ENCODE measurements at regions not wholly inside any gene's neighbourhood (a gene's known extent, or its start where the extent isn't known, plus 50 kb on each side); places are given as distances from the start of the nearest gene placed in this dataset.
A peak's percentile ranks its signal among the peaks of the same experiment; 100 is the strongest.

GRCh38 chr6:81853975-81854374 is 101.5 kb upstream of the TENT5A start:
- intact Hi-C loops (cut with DNase I; ENCODE audit: low total_unique reads): no loop called here
- Histone ChIP-seq H3K4me3 (no peak overlapping the region), H3K4me1 (no peaks in the 10 kb centered on the region), H3K27me3 (peaks cover 0 to 4% of the 10 kb centered on the region in 2 donors), H3K27ac (no peak overlapping the region), H3K36me3 (no peaks in the 10 kb centered on the region), H3K9me3 (no peaks in the 10 kb centered on the region)
- no peak for DNase-seq
- TF ChIP-seq POLR2A (IDR thresholded peaks at IDR 0.05): no peak
- TF ChIP-seq, protein P1, sequence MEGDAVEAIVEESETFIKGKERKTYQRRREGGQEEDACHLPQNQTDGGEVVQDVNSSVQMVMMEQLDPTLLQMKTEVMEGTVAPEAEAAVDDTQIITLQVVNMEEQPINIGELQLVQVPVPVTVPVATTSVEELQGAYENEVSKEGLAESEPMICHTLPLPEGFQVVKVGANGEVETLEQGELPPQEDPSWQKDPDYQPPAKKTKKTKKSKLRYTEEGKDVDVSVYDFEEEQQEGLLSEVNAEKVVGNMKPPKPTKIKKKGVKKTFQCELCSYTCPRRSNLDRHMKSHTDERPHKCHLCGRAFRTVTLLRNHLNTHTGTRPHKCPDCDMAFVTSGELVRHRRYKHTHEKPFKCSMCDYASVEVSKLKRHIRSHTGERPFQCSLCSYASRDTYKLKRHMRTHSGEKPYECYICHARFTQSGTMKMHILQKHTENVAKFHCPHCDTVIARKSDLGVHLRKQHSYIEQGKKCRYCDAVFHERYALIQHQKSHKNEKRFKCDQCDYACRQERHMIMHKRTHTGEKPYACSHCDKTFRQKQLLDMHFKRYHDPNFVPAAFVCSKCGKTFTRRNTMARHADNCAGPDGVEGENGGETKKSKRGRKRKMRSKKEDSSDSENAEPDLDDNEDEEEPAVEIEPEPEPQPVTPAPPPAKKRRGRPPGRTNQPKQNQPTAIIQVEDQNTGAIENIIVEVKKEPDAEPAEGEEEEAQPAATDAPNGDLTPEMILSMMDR (IDR thresholded peaks at IDR 0.05): no peak

DNA sequence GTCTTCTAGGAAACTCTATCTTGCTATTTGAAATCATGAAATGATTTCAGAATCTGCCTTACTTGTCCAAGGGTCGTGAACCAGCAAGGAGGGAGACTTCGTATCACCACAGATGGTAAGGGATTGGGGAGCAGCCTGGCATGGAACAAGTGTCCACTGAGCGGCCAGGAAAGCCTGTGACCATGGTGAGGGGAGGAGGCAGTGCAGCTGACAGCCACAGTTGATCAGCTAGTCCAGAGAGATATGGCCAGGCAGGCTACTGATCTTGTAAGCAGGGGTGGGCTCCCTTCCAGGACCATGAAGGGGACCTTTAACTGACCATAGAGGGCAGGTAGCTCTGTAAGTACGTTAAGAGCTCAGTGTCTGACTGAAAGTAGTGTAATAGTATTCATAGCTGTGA is 96.8 kb upstream of the TENT5A start:
- H3K9me3 ChIP-seq: no peaks in the 10 kb centered on the region
- peaks cover 0 to 6% of the 10 kb centered on the region in 2 donors for H3K4me1 ChIP-seq
- H3K4me3 ChIP-seq: no peak overlapping the region
- intact Hi-C loops (cut with DNase I; ENCODE audit: low total_unique reads): no loop called here
- H3K36me3 ChIP-seq: no peaks in the 10 kb centered on the region
- H3K27me3 ChIP-seq: peaks cover 0 to 4% of the 10 kb centered on the region in 2 donors
- no peak for DNase-seq
- no peak overlapping the region for H3K27ac ChIP-seq
- no peak for TF ChIP-seq POLR2A (IDR thresholded peaks at IDR 0.05)
- TF ChIP-seq, protein P1 (IDR thresholded peaks at IDR 0.05): no peak

DNA sequence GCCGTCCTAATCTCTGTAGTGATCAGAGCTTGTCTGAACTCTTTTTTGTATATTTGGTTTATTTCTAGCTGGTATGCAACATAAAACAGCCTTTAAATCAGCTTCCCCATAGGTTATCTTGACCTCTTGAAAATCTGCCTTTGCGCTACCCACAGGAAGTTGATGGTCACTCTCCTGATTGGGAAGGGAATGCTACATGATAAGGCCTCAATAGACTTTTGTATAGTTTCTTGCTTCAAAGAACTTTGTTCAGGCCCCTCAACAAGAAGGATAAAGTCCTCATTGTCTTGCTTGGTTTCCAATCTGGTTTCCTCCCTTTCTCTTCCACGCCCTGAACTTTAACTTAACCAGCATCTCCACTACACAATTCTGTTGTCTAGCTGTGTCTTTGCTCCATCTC is 95.4 kb upstream of the TENT5A start:
- Histone ChIP-seq H3K9me3 (no peaks in the 10 kb centered on the region), H3K4me1 (peaks cover 0 to 6% of the 10 kb centered on the region in 2 donors), H3K36me3 (no peaks in the 10 kb centered on the region), H3K27me3 (no peaks in the 10 kb centered on the region), H3K27ac (no peak overlapping the region), H3K4me3 (no peak overlapping the region)
- no peak for DNase-seq
- intact Hi-C loops (cut with DNase I; ENCODE audit: low total_unique reads): no loop called here
- TF ChIP-seq, protein P1 (IDR thresholded peaks at IDR 0.05): no peak
- no peak for TF ChIP-seq POLR2A (IDR thresholded peaks at IDR 0.05)

GRCh38 chr6:81844686-81845085 is 92.2 kb upstream of the TENT5A start:
- H3K27ac ChIP-seq: peak overlapping the region; percentile 65 to 66
- no peaks in the 10 kb centered on the region for H3K9me3 ChIP-seq
- peaks cover 0 to 6% of the 10 kb centered on the region in 2 donors for H3K4me1 ChIP-seq
- no peak for TF ChIP-seq POLR2A (IDR thresholded peaks at IDR 0.05)
- TF ChIP-seq, protein P1 (IDR thresholded peaks at IDR 0.05): no peak
- no peak overlapping the region for H3K4me3 ChIP-seq
- DNase-seq: no peak
- no peaks in the 10 kb centered on the region for H3K36me3 ChIP-seq
- no peaks in the 10 kb centered on the region for H3K27me3 ChIP-seq
- intact Hi-C loops (cut with DNase I; ENCODE audit: low total_unique reads): no loop called here

DNA sequence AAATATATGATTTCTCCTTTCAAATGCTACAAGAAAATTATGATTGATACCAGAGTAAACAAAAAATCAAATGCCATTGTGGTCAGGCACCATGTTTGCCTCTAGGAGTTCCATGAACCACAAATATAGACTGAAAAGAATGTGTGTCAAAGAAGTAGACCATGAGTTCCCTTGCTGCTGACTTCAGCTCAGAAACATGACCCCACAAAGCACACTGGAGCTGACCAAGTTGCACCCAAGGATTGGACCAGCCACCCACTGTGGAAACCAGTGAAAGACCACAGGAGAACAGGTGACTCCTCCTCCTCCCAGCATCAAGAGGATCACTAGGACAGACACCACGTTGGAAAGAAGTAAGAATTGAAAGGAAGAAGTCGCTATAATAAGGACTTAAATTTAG is 90.8 kb upstream of the TENT5A start:
- H3K27ac ChIP-seq: peak overlapping the region in 1 of 2 donors; percentile 66
- intact Hi-C loops (cut with DNase I; ENCODE audit: low total_unique reads): no loop called here
- no peak for TF ChIP-seq POLR2A (IDR thresholded peaks at IDR 0.05)
- TF ChIP-seq, protein P1 (IDR thresholded peaks at IDR 0.05): no peak
- no peaks in the 10 kb centered on the region for H3K9me3 ChIP-seq
- no peak overlapping the region for H3K4me3 ChIP-seq
- DNase-seq: no peak
- no peaks in the 10 kb centered on the region for H3K36me3 ChIP-seq
- no peaks in the 10 kb centered on the region for H3K27me3 ChIP-seq
- peaks cover 0 to 6% of the 10 kb centered on the region in 2 donors for H3K4me1 ChIP-seq
